ENCODE measurements at regions not wholly inside any gene's neighbourhood (a gene's known extent, or its start where the extent isn't known, plus 50 kb on each side); places are given as distances from the start of the nearest gene placed in this dataset.

- TF ChIP-seq GATA3 (IDR thresholded peaks at IDR 0.05; ENCODE audit: low read depth, low read length) (no peak), GATA2 (IDR thresholded peaks at IDR 0.05; ENCODE audit: low read depth, low read length) (no peak)
Observed at GRCh38 chr6:170010665-170011203, 259.3 kb downstream of the ERMARD start.

GRCh38 chr6:170008294-170008785 is 256.9 kb downstream of the ERMARD start:
- TF ChIP-seq GATA2 (IDR thresholded peaks at IDR 0.05; ENCODE audit: low read depth, low read length) (no peak), GATA3 (IDR thresholded peaks at IDR 0.05; ENCODE audit: low read depth, low read length) (no peak)

GRCh38 chr6:170007468-170008293 is 256.3 kb downstream of the ERMARD start:
- TF ChIP-seq GATA3 (IDR thresholded peaks at IDR 0.05; ENCODE audit: low read depth, low read length), result no peak
- peak; percentile 76 for TF ChIP-seq GATA2 (IDR thresholded peaks at IDR 0.05; ENCODE audit: low read depth, low read length)

GRCh38 chr6:170006900-170007467 is 255.6 kb downstream of the ERMARD start:
- TF ChIP-seq GATA3 (IDR thresholded peaks at IDR 0.05; ENCODE audit: low read depth, low read length) (no peak), GATA2 (IDR thresholded peaks at IDR 0.05; ENCODE audit: low read depth, low read length) (no peak)

GRCh38 chr6:170006071-170006899 is 254.9 kb downstream of the ERMARD start:
- TF ChIP-seq GATA2 (IDR thresholded peaks at IDR 0.05; ENCODE audit: low read depth, low read length) (no peak), GATA3 (IDR thresholded peaks at IDR 0.05; ENCODE audit: low read depth, low read length) (no peak)

GRCh38 chr6:170005665-170006064 is 254.2 kb downstream of the ERMARD start:
- TF ChIP-seq GATA3 (IDR thresholded peaks at IDR 0.05; ENCODE audit: low read depth, low read length), result no peak
- no peak for TF ChIP-seq GATA2 (IDR thresholded peaks at IDR 0.05; ENCODE audit: low read depth, low read length)

- TF ChIP-seq GATA2 (IDR thresholded peaks at IDR 0.05; ENCODE audit: low read depth, low read length) (no peak), GATA3 (IDR thresholded peaks at IDR 0.05; ENCODE audit: low read depth, low read length) (no peak)
Observed at GRCh38 chr6:170004585-170005210, 253.3 kb downstream of the ERMARD start.

GRCh38 chr6:170003451-170004160 is 252.2 kb downstream of the ERMARD start:
- TF ChIP-seq GATA2 (IDR thresholded peaks at IDR 0.05; ENCODE audit: low read depth, low read length) (no peak), GATA3 (IDR thresholded peaks at IDR 0.05; ENCODE audit: low read depth, low read length) (no peak)

- no peak for TF ChIP-seq GATA2 (IDR thresholded peaks at IDR 0.05; ENCODE audit: low read depth, low read length)
- no peak for TF ChIP-seq GATA3 (IDR thresholded peaks at IDR 0.05; ENCODE audit: low read depth, low read length)
Observed at GRCh38 chr6:170003027-170003426, 251.6 kb downstream of the ERMARD start.

GRCh38 chr6:170000071-170000843 is 248.8 kb downstream of the ERMARD start:
- no peak for TF ChIP-seq GATA2 (IDR thresholded peaks at IDR 0.05; ENCODE audit: low read depth, low read length)
- no peak for TF ChIP-seq GATA3 (IDR thresholded peaks at IDR 0.05; ENCODE audit: low read depth, low read length)

GRCh38 chr6:169999367-169999766 is 247.9 kb downstream of the ERMARD start:
- no peak for TF ChIP-seq GATA2 (IDR thresholded peaks at IDR 0.05; ENCODE audit: low read depth, low read length)
- TF ChIP-seq GATA3 (IDR thresholded peaks at IDR 0.05; ENCODE audit: low read depth, low read length), result no peak

GRCh38 chr6:169998457-169998856 is 247.0 kb downstream of the ERMARD start:
- TF ChIP-seq GATA3 (IDR thresholded peaks at IDR 0.05; ENCODE audit: low read depth, low read length) (no peak), GATA2 (IDR thresholded peaks at IDR 0.05; ENCODE audit: low read depth, low read length) (no peak)
